A673 (cell line): ENCODE measurements at regions not wholly inside any gene's neighbourhood (a gene's known extent, or its start where the extent isn't known, plus 50 kb on each side); places are given as distances from the start of the nearest gene placed in this dataset.

Source experiments
- BruUV-seq: library from RNA; stranded (reverse); fragments of 400-500 nt; replicated peaks from 2 replicates; lab custom pipeline; 2021; lab: Mats Ljungman, UMichigan
- CTCF ChIA-PET: fragments of 300-600 bp; sonication (Branson Sonifier 250); formaldehyde crosslinking; loops from one replicate; lab custom pipeline; 2022; ENCODE audit warnings: antibody characterized with exemption; lab: Charles Lee
- POLR2A ChIA-PET: fragments of 300-600 bp; sonication (Branson Sonifier 250); formaldehyde crosslinking; loops from one replicate; lab custom pipeline; 2022; ENCODE audit warnings: antibody characterized with exemption; ENCODE audit not compliant: low non-redundant PET; lab: Charles Lee
- DNase-seq: peaks from one replicate; pipeline ENCODE4 v3.0.0-alpha.2; 2015; ENCODE audit warnings: low spot score
- H3K27ac ChIP-seq: fragments of 200-600 bp; sonication (generic); 2 replicates; pipeline ENCODE4 v1.5.1; 2016; ENCODE audit warnings: mixed run types, low read depth, mild to moderate bottlenecking, mixed read lengths, antibody characterized with exemption, low read length; ENCODE audit not compliant: poor library complexity, severe bottlenecking
- H3K27me3 ChIP-seq: fragments of 200-600 bp; sonication (generic); replicated peaks from 2 replicates; pipeline ENCODE4 v1.6.1; 2017; ENCODE audit warnings: mixed run types, low read depth, mild to moderate bottlenecking, mixed read lengths, antibody characterized with exemption, low read length; ENCODE audit not compliant: insufficient read depth, poor library complexity
- H3K36me3 ChIP-seq: fragments of 200-600 bp; sonication (generic); 2 replicates; pipeline ENCODE4 v1.6.1; 2016; ENCODE audit warnings: mixed run types, mild to moderate bottlenecking, mixed read lengths, antibody characterized with exemption, low read length; ENCODE audit not compliant: insufficient read depth, poor library complexity, severe bottlenecking
- H3K4me1 ChIP-seq: fragments of 200-600 bp; sonication (generic); 2 replicates; pipeline ENCODE4 v1.6.1; 2017; ENCODE audit warnings: mixed run types, mild to moderate bottlenecking, mixed read lengths, antibody characterized with exemption, low read length; ENCODE audit not compliant: insufficient read depth, poor library complexity, severe bottlenecking
- H3K4me3 ChIP-seq: fragments of 200-600 bp; sonication (generic); 2 replicates; pipeline ENCODE4 v1.5.1; 2016; ENCODE audit warnings: low read depth, mixed run types, mild to moderate bottlenecking, mixed read lengths, low read length; ENCODE audit not compliant: poor library complexity, severe bottlenecking
- H3K9me3 ChIP-seq: fragments of 200-600 bp; sonication (generic); 2 replicates; pipeline ENCODE4 v1.6.1; 2016; ENCODE audit warnings: mixed run types, low read depth, mild to moderate bottlenecking, mixed read lengths, antibody characterized with exemption, low read length; ENCODE audit not compliant: poor library complexity, severe bottlenecking
- EZH2 ChIP-seq: fragments of 200-600 bp; sonication (generic); IDR thresholded peaks from 2 replicates; pipeline ENCODE4 v1.6.1; 2017; ENCODE audit warnings: borderline replicate concordance, low read depth, mild to moderate bottlenecking, mixed read lengths, antibody characterized with exemption, low read length; ENCODE audit not compliant: poor library complexity, severe bottlenecking
- intact Hi-C: fragments of 100-400 bp; cut with micrococcal nuclease; formaldehyde crosslinking; loops from one replicate; pipeline ENCODE4 v1.10.0; 2022; ENCODE audit not compliant: unreplicated experiment
- TF ChIP-seq, protein P1 (sequence below): fragments of 300-800, 200-600 bp; sonication (generic); conservative IDR thresholded peaks from 2 replicates; pipeline ENCODE4 v1.5.1; 2017; ENCODE audit warnings: low read depth, mild to moderate bottlenecking, antibody characterized with exemption, low read length, moderate library complexity, mixed read lengths

DNA sequence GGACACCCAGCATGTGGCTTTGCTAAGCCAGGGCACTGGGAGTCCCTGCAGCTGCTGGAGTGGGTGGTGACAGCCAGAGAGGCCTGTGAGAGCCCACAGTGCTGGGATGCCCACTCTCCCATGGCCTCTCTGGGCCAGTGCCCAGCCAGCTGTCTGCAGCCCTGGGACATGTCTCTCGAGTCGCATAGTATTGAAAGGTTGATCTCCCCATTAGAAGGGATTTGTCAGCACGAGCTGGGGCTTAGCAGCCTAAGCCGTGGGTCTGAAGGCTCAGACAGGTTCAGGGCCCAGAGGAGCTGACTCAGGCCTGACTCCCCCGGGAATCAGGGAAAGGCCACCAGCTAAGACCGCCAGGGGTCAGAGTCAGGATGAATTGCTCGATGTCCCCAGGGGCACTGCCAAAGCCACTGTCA, 53.5 kb downstream of the FOXD2 start:
- no peaks in the 10 kb centered on the region for H3K9me3 ChIP-seq
- H3K4me3 ChIP-seq = no peak overlapping the region
- H3K36me3 ChIP-seq = no peaks in the 10 kb centered on the region
- intact Hi-C loops = no loop called here
- DNase-seq = no peak
- H3K27ac ChIP-seq = no peak overlapping the region
- POLR2A ChIA-PET = no interaction called here
- BruUV-seq = no TSS peak
- CTCF ChIA-PET = no interaction called here
- H3K4me1 ChIP-seq = no peaks in the 10 kb centered on the region
- TF ChIP-seq, protein P1, sequence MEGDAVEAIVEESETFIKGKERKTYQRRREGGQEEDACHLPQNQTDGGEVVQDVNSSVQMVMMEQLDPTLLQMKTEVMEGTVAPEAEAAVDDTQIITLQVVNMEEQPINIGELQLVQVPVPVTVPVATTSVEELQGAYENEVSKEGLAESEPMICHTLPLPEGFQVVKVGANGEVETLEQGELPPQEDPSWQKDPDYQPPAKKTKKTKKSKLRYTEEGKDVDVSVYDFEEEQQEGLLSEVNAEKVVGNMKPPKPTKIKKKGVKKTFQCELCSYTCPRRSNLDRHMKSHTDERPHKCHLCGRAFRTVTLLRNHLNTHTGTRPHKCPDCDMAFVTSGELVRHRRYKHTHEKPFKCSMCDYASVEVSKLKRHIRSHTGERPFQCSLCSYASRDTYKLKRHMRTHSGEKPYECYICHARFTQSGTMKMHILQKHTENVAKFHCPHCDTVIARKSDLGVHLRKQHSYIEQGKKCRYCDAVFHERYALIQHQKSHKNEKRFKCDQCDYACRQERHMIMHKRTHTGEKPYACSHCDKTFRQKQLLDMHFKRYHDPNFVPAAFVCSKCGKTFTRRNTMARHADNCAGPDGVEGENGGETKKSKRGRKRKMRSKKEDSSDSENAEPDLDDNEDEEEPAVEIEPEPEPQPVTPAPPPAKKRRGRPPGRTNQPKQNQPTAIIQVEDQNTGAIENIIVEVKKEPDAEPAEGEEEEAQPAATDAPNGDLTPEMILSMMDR = no peak
- no peak for TF ChIP-seq EZH2
- peaks cover 52% of the 10 kb centered on the region for H3K27me3 ChIP-seq

- intact Hi-C loops = no loop called here
- BruUV-seq = no TSS peak
- H3K9me3 ChIP-seq = no peaks in the 10 kb centered on the region
- ChIA-PET CTCF (no interaction called here), POLR2A (no interaction called here)
- peaks cover 59% of the 10 kb centered on the region for H3K27me3 ChIP-seq
- no peaks in the 10 kb centered on the region for H3K36me3 ChIP-seq
- no peaks in the 10 kb centered on the region for H3K4me1 ChIP-seq
- no peak overlapping the region for H3K27ac ChIP-seq
- TF ChIP-seq EZH2 = no peak
- TF ChIP-seq, protein P1 = no peak
- H3K4me3 ChIP-seq = no peak overlapping the region
- DNase-seq = no peak
These were observed 57.4 kb downstream of the FOXD2 start for GRCh38 chr1:47495176-47495713.

- no peak overlapping the region for H3K4me3 ChIP-seq
- intact Hi-C loops = no loop called here
- H3K4me1 ChIP-seq = no peaks in the 10 kb centered on the region
- ChIA-PET POLR2A (no interaction called here), CTCF (no interaction called here)
- H3K9me3 ChIP-seq = no peaks in the 10 kb centered on the region
- BruUV-seq = no TSS peak
- TF ChIP-seq, protein P1 = no peak
- no peak for TF ChIP-seq EZH2
- peaks cover 65% of the 10 kb centered on the region for H3K27me3 ChIP-seq
- no peaks in the 10 kb centered on the region for H3K36me3 ChIP-seq
- no peak overlapping the region for H3K27ac ChIP-seq
- no peak for DNase-seq
These were observed 60.7 kb downstream of the FOXD2 start for GRCh38 chr1:47498551-47498950.
